ENCODE measurements at regions not wholly inside any gene's neighbourhood (a gene's known extent, or its start where the extent isn't known, plus 50 kb on each side); places are given as distances from the start of the nearest gene placed in this dataset.
"Not testable (repeated sequence)": the region's sequence is repeated elsewhere in the genome, so short reads cannot be mapped to it uniquely, and the experiment has no call there.

DNA sequence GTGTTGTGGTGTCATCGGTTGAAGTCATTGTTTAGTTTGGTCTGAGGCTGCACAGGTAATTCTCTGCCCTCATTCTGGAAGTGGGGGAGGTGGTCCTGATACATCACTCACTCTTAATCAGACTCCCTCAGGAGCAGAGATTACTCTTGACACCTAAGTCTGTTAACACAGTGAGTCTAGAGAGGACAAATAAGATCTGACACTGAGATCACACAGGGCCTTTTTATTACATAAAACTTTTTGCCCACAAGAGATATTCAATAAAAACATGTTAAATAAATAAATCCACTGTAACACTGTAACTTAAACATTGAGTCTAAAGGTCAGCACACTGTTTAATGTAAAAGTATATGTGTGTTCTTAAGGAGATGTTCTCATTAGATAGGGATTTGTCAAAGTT lies 57.1 kb upstream of the MBNL1 start:
- Histone ChIP-seq H3K4me3 (ENCODE audit: low read depth, low read length) (no peak overlapping the region), H3K27ac (ENCODE audit: low read depth, low read length) (no peak overlapping the region), H3K36me3 (ENCODE audit: insufficient read depth, low read length) (no peaks in the 10 kb centered on the region), H3K27me3 (ENCODE audit: insufficient read depth, low read length) (no peaks in the 10 kb centered on the region), H3K4me1 (ENCODE audit: control insufficient read depth, insufficient read depth, low read length, unreplicated experiment) (no peaks in the 10 kb centered on the region), H3K79me2 (ENCODE audit: control insufficient read depth, insufficient read depth, low read length, unreplicated experiment) (no peaks in the 10 kb centered on the region), H2AFZ (ENCODE audit: low read length, unreplicated experiment) (no peak overlapping the region)

DNA sequence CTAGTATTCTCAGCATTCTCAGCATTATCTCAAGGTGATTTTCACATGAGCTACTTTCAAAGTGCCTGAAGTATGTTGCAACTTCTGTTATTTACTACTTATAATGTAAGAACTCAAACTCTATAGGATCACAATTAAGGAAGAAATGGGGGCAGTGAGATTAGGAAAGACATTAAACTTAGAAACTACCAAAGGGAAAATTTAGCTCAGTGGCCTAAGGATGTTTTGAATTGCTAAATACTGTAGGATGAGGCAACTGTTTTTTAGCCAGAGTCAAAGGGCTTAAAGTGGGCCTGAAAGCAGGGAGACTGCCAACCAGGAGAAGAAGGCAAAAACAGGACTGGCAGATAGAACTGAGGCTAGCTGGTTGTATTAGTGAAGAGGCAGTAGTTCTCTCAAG lies 55.5 kb upstream of the MBNL1 start:
- Histone ChIP-seq H3K79me2 (ENCODE audit: control insufficient read depth, insufficient read depth, low read length, unreplicated experiment) (no peaks in the 10 kb centered on the region), H2AFZ (ENCODE audit: low read length, unreplicated experiment) (peak overlapping the region; percentile 32), H3K27me3 (ENCODE audit: insufficient read depth, low read length) (no peaks in the 10 kb centered on the region), H3K27ac (ENCODE audit: low read depth, low read length) (no peak overlapping the region), H3K4me3 (ENCODE audit: low read depth, low read length) (no peak overlapping the region), H3K36me3 (ENCODE audit: insufficient read depth, low read length) (no peaks in the 10 kb centered on the region), H3K4me1 (ENCODE audit: control insufficient read depth, insufficient read depth, low read length, unreplicated experiment) (no peaks in the 10 kb centered on the region)

DNA sequence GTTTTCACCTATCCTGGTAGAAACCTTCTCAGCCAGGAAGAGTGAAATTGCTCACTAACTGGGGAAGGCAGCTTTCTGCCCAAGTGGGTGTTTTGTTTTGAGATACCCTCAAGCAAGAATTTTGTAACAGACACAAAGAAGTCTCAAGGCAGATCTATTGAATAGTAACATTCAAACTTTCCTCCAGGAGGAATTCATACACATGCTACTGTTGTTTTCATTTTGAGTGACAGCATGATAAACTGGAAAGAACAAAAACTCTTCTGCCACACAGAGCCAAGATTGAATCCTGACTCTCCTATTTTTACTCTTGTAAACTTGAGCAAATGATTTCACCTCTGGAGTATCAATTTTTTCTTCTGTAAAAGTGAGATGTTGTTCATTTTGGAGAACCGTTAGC lies 54.8 kb upstream of the MBNL1 start:
- Histone ChIP-seq H3K27me3 (ENCODE audit: insufficient read depth, low read length) (no peaks in the 10 kb centered on the region), H2AFZ (ENCODE audit: low read length, unreplicated experiment) (no peak overlapping the region), H3K4me3 (ENCODE audit: low read depth, low read length) (no peak overlapping the region), H3K27ac (ENCODE audit: low read depth, low read length) (no peak overlapping the region), H3K36me3 (ENCODE audit: insufficient read depth, low read length) (no peaks in the 10 kb centered on the region), H3K4me1 (ENCODE audit: control insufficient read depth, insufficient read depth, low read length, unreplicated experiment) (no peaks in the 10 kb centered on the region), H3K79me2 (ENCODE audit: control insufficient read depth, insufficient read depth, low read length, unreplicated experiment) (no peaks in the 10 kb centered on the region)

DNA sequence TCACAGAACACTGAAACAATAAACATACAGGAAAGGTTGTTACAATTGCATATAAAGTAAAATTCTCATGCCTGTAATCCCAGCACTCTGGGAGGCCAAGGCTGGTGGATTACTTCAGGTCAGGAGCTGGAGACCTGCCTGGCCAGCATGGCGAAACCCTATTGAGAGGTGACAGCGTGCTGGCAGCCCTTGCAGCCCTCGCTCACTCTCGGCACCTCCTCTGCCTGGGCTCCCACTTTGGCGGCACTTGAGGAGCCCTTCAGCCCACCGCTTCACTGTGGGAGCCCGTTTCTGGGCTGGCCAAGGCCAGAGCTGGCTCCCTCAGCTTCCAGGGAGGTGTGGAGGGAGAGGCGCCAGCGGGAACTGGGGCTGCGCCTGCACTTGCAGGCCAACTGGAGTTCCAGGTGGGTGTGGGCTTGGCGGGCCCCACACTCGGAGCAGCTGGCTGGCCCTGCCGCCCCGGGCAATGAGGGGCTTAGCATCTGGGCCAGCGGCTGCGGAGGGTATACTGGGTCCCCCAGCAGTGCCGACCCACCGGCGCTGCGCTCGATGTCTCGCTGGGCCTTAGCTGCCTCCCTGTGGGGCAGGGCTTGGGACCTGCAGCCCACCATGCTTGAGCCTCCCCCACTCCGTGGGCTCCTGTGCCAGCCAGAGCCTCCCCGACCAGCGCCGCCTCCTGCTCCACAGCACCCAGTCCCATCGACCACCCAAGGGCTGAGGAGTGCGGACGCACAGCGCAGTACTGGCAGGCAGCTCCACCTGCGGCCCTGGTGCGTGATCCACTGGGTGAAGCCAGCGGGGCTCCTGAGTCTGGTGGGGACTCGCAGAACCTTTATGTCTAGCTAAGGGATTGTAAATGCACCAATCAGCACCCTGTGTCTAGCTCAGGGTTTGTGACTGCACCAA lies 51.5 kb upstream of the MBNL1 start:
- H3K27ac ChIP-seq (ENCODE audit: low read depth, low read length); H3K79me2 ChIP-seq (ENCODE audit: control insufficient read depth, insufficient read depth, low read length, unreplicated experiment); H2AFZ ChIP-seq (ENCODE audit: low read length, unreplicated experiment); H3K27me3 ChIP-seq (ENCODE audit: insufficient read depth, low read length); H3K36me3 ChIP-seq (ENCODE audit: insufficient read depth, low read length); H3K4me3 ChIP-seq (ENCODE audit: low read depth, low read length): not testable (repeated sequence)
- peaks cover 10% of the 10 kb centered on the region for H3K4me1 ChIP-seq (ENCODE audit: control insufficient read depth, insufficient read depth, low read length, unreplicated experiment)

DNA sequence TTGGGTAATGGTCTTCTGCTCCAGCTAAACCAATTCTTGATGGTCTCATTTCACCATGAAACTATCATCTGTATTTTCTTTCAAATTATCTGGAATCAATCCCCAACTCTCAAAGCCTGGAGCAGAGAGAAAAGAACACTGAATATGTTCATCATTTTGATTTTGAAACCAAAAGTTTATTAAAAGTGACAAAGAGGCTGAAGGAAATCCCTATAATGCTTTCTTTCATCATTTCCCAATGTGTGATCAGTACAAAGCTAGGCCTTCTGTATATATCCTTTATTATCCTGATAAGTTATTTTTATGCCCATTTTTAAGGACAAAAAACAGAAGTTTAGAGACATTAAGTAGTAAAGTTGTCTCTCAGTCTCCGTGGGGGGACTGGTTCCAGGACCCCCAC lies 50.1 kb upstream of the MBNL1 start:
- H3K79me2 ChIP-seq (ENCODE audit: control insufficient read depth, insufficient read depth, low read length, unreplicated experiment), result no peaks in the 10 kb centered on the region
- no peak overlapping the region for H3K4me3 ChIP-seq (ENCODE audit: low read depth, low read length)
- H3K27me3 ChIP-seq (ENCODE audit: insufficient read depth, low read length), result no peaks in the 10 kb centered on the region
- no peak overlapping the region for H2AFZ ChIP-seq (ENCODE audit: low read length, unreplicated experiment)
- peaks cover 16% of the 10 kb centered on the region for H3K4me1 ChIP-seq (ENCODE audit: control insufficient read depth, insufficient read depth, low read length, unreplicated experiment)
- H3K27ac ChIP-seq (ENCODE audit: low read depth, low read length), result no peak overlapping the region
- H3K36me3 ChIP-seq (ENCODE audit: insufficient read depth, low read length), result no peaks in the 10 kb centered on the region

Measured in ACC112 (cell line).